Tibial nerve (tissue), 4 donors: ENCODE measurements at regions not wholly inside any gene's neighbourhood (a gene's known extent, or its start where the extent isn't known, plus 50 kb on each side); places are given as distances from the start of the nearest gene placed in this dataset.

Experiments
- EP300 ChIP-seq, 2 donors: sonication (generic); formaldehyde crosslinking; IDR thresholded peaks; one replicate each; pipeline ENCODE4 v1.6.1; 2017; ENCODE audit warnings: antibody characterized with exemption in 2 of 2, mild to moderate bottlenecking in 1 of 2
- POLR2A ChIP-seq, 2 donors: fragments of 450-650 bp; IDR thresholded peaks; one replicate each; pipeline ENCODE4 v1.6.1; 2017; ENCODE audit warnings: antibody characterized with exemption in 2 of 2, mild to moderate bottlenecking in 2 of 2, moderate library complexity in 2 of 2
- TF ChIP-seq, protein P1 (sequence below), 5 experiments: fragments of 200-600 bp in 3 of 5; fragments of 450-650 bp in 2 of 5; sonication (generic) in 3 of 5; IDR thresholded peaks; one replicate each; pipeline ENCODE4 v1.5.1; 2016 to 2019; ENCODE audit warnings: antibody characterized with exemption in 5 of 5, mild to moderate bottlenecking in 3 of 5, moderate library complexity in 2 of 5

DNA sequence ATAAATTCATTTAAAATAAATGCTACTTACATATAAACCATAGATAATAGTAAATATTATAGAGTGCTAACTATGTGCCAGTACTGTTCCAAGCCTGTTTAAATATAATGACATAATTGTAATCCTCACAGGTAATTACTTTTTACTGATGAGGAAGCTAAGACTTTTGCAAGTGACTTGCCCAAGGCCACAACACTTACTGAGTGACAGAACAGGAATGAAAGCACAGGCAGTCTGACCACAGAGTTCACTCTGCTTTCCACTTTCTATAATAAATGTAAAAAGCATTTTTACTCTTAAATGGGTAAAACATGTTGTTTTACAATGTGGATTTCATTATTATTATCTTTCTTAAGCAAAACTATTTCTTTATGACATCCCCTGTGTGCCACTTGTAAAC is 537.8 kb upstream of the SLC39A10 start:
- TF ChIP-seq, protein P1, sequence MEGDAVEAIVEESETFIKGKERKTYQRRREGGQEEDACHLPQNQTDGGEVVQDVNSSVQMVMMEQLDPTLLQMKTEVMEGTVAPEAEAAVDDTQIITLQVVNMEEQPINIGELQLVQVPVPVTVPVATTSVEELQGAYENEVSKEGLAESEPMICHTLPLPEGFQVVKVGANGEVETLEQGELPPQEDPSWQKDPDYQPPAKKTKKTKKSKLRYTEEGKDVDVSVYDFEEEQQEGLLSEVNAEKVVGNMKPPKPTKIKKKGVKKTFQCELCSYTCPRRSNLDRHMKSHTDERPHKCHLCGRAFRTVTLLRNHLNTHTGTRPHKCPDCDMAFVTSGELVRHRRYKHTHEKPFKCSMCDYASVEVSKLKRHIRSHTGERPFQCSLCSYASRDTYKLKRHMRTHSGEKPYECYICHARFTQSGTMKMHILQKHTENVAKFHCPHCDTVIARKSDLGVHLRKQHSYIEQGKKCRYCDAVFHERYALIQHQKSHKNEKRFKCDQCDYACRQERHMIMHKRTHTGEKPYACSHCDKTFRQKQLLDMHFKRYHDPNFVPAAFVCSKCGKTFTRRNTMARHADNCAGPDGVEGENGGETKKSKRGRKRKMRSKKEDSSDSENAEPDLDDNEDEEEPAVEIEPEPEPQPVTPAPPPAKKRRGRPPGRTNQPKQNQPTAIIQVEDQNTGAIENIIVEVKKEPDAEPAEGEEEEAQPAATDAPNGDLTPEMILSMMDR (IDR thresholded peaks at IDR 0.05) = no peak
- no peak for TF ChIP-seq POLR2A (IDR thresholded peaks at IDR 0.05)
- no peak for TF ChIP-seq EP300 (IDR thresholded peaks at IDR 0.05)
